K562 (cell line): ENCODE measurements at regions not wholly inside any gene's neighbourhood (a gene's known extent, or its start where the extent isn't known, plus 50 kb on each side); places are given as distances from the start of the nearest gene placed in this dataset.

Experiments
- BHLHE40 ChIP-seq: IDR thresholded peaks from 2 replicates; pipeline ENCODE4 v1.6.1; 2011; ENCODE audit warnings: low read length, improper control_type of control experiment
- CBFB ChIP-seq: sonication (generic); formaldehyde crosslinking; IDR thresholded peaks from 2 replicates; pipeline ENCODE4 v1.4.0; 2020; ENCODE audit warnings: mild to moderate bottlenecking, missing genetic modification reagents
- CHD2 ChIP-seq: IDR thresholded peaks from 2 replicates; pipeline ENCODE4 v1.6.1; 2011; ENCODE audit warnings: low read depth, low read length
- CREB1 ChIP-seq, 2 experiments: sonication (generic) in 1 of 2; formaldehyde crosslinking in 1 of 2; IDR thresholded peaks; 2 replicates each; pipeline versions ENCODE4 v1.6.1 to v1.8.0; 2012 to 2022; ENCODE audit warnings: inconsistent platforms in 1 of 2, mild to moderate bottlenecking in 1 of 2, missing genetic modification reagents in 1 of 2, moderate library complexity in 1 of 2
- PHB ChIP-seq: fragments of 250-450 bp; sonication (Bioruptor Pico); IDR thresholded peaks from 2 replicates; pipeline ENCODE4 v1.5.0; 2021
- POLR2AphosphoS5 ChIP-seq: IDR thresholded peaks from 2 replicates; pipeline ENCODE4 v1.6.1; 2011; ENCODE audit warnings: mild to moderate bottlenecking, low read depth, low read length, moderate library complexity; ENCODE audit not compliant: control insufficient read depth, insufficient read depth
- TAF9B ChIP-seq: fragments of 450-650 bp; IDR thresholded peaks from 2 replicates; pipeline ENCODE4 v1.6.1; 2018; ENCODE audit warnings: mild to moderate bottlenecking; ENCODE audit not compliant: partially characterized antibody
- THRA ChIP-seq: fragments of 450-650 bp; IDR thresholded peaks from 2 replicates; pipeline ENCODE4 v1.6.1; 2017; ENCODE audit warnings: mild to moderate bottlenecking, moderate library complexity
- ZBTB8A ChIP-seq: fragments of 450-650 bp; IDR thresholded peaks from 2 replicates; pipeline ENCODE4 v1.6.1; 2018; ENCODE audit warnings: mild to moderate bottlenecking, moderate library complexity; ENCODE audit not compliant: partially characterized antibody
- ZNF212 ChIP-seq: fragments of 450-650 bp; formaldehyde crosslinking; IDR thresholded peaks from 2 replicates; pipeline ENCODE4 v1.4.0; 2020; ENCODE audit warnings: mild to moderate bottlenecking
- TF ChIP-seq, protein P1 (sequence below): sonication (generic); formaldehyde crosslinking; IDR thresholded peaks from 2 replicates; pipeline ENCODE4 v1.4.0; 2020; ENCODE audit warnings: mild to moderate bottlenecking, missing genetic modification reagents
- TF ChIP-seq, protein P2 (sequence below): fragments of 250-450 bp; sonication (Bioruptor Pico); IDR thresholded peaks from 2 replicates; pipeline ENCODE4 v1.8.0; 2022; ENCODE audit warnings: moderate library complexity, mild to moderate bottlenecking, inconsistent platforms

DNA sequence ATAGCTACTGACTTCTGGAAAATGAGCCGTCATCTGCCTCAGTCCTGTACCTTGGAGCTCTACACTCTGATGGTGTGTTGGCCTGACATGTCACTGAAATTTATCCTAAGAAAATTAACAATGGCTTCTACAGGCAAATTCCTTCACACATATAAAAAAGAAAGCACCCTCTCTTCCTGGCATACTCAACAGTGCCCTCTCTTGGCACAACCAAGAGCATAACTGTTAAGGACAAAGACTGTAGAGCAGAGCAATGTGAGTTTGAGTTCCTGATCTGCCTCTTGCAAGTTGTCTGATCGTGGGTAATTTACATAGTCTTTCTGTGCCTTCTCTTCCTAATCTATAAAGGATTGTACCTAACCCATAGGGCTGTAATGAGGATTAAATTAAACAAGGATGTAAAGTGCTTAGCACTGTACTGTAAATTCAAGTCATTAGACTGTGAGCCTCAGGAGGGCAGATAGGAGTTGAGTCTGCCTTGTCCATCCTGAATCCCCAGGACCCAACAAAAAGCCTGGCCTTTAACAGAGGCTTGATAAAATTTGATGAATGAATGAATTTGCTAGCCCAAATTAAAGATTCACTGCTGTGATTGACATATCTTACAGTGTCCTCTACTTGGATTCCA is 83.5 kb downstream of the SYF2 start:
- TF ChIP-seq ZBTB8A (no peak), BHLHE40 (no peak), THRA (no peak), TAF9B (no peak), CBFB (CRISPR knock-in tag) (no peak), PHB (no peak), ZNF212 (CRISPR knock-in tag) (no peak), POLR2AphosphoS5 (no peak), CHD2 (no peak), CREB1 (IDR thresholded peaks at IDR 0.05) (no peak), CREB1 (CRISPR knock-in tag; IDR thresholded peaks at IDR 0.05) (no peak)
- TF ChIP-seq, protein P1, sequence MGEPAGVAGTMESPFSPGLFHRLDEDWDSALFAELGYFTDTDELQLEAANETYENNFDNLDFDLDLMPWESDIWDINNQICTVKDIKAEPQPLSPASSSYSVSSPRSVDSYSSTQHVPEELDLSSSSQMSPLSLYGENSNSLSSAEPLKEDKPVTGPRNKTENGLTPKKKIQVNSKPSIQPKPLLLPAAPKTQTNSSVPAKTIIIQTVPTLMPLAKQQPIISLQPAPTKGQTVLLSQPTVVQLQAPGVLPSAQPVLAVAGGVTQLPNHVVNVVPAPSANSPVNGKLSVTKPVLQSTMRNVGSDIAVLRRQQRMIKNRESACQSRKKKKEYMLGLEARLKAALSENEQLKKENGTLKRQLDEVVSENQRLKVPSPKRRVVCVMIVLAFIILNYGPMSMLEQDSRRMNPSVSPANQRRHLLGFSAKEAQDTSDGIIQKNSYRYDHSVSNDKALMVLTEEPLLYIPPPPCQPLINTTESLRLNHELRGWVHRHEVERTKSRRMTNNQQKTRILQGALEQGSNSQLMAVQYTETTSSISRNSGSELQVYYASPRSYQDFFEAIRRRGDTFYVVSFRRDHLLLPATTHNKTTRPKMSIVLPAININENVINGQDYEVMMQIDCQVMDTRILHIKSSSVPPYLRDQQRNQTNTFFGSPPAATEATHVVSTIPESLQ (CRISPR knock-in tag) = no peak
- TF ChIP-seq, protein P2, sequence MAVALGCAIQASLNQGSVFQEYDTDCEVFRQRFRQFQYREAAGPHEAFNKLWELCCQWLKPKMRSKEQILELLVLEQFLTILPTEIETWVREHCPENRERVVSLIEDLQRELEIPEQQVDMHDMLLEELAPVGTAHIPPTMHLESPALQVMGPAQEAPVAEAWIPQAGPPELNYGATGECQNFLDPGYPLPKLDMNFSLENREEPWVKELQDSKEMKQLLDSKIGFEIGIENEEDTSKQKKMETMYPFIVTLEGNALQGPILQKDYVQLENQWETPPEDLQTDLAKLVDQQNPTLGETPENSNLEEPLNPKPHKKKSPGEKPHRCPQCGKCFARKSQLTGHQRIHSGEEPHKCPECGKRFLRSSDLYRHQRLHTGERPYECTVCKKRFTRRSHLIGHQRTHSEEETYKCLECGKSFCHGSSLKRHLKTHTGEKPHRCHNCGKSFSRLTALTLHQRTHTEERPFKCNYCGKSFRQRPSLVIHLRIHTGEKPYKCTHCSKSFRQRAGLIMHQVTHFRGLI (CRISPR knock-in tag) = no peak
